OCI-LY1 (cell line): ENCODE measurements at regions not wholly inside any gene's neighbourhood (a gene's known extent, or its start where the extent isn't known, plus 50 kb on each side); places are given as distances from the start of the nearest gene placed in this dataset.

Experiments used
- H2AFZ ChIP-seq: fragments of 200-600 bp; sonication (generic), shearing (Covaris generic); 2 replicates; pipeline ENCODE4 v1.6.0; 2014; ENCODE audit warnings: antibody characterized with exemption, mild to moderate bottlenecking, low read length
- H3F3A ChIP-seq: fragments of 200-600 bp; sonication (generic), shearing (Covaris generic); 2 replicates; pipeline ENCODE4 v1.6.0; 2014; ENCODE audit warnings: mild to moderate bottlenecking, antibody characterized with exemption, low read length, moderate library complexity; ENCODE audit not compliant: insufficient read depth
- H3K27ac ChIP-seq: fragments of 200-600 bp; sonication (generic); 2 replicates; pipeline ENCODE4 v1.5.1; 2014; ENCODE audit warnings: low read length, mixed run types, mild to moderate bottlenecking, low read depth; ENCODE audit not compliant: poor library complexity, severe bottlenecking
- H3K27me3 ChIP-seq: fragments of 200-600 bp; sonication (generic); 2 replicates; pipeline ENCODE4 v1.6.0; 2014; ENCODE audit warnings: antibody characterized with exemption, mild to moderate bottlenecking, low read length, moderate library complexity; ENCODE audit not compliant: insufficient read depth
- H3K36me3 ChIP-seq: fragments of 200-600 bp; sonication (generic); 2 replicates; pipeline ENCODE4 v1.6.1; 2014; ENCODE audit warnings: mild to moderate bottlenecking, antibody characterized with exemption, low read length, moderate library complexity, mixed read lengths; ENCODE audit not compliant: insufficient read depth
- H3K4me1 ChIP-seq: fragments of 200-600 bp; sonication (generic); 2 replicates; pipeline ENCODE4 v1.5.1; 2014; ENCODE audit warnings: mild to moderate bottlenecking, low read length, moderate library complexity; ENCODE audit not compliant: insufficient read depth, severe bottlenecking
- H3K4me2 ChIP-seq: fragments of 200-600 bp; sonication (generic), shearing (Covaris generic); 2 replicates; pipeline ENCODE4 v1.6.1; 2014; ENCODE audit warnings: low read length
- H3K4me3 ChIP-seq: fragments of 200-600 bp; sonication (generic); 2 replicates; pipeline ENCODE4 v1.5.1; 2014; ENCODE audit warnings: low read length, low read depth, mild to moderate bottlenecking, mixed read lengths; ENCODE audit not compliant: poor library complexity, severe bottlenecking
- H3K79me2 ChIP-seq: fragments of 200-600 bp; shearing (Covaris generic); 2 replicates; pipeline ENCODE4 v1.6.1; 2016; ENCODE audit warnings: mixed run types, low read length, mixed read lengths; ENCODE audit not compliant: insufficient read depth
- H3K9ac ChIP-seq: fragments of 200-600 bp; sonication (generic), shearing (Covaris generic); 2 replicates; pipeline ENCODE4 v1.6.1; 2014; ENCODE audit warnings: mild to moderate bottlenecking, low read length, mixed read lengths
- H3K9me2 ChIP-seq: fragments of 200-600 bp; sonication (generic), shearing (Covaris generic); 2 replicates; pipeline ENCODE4 v1.6.1; 2014; ENCODE audit warnings: low read depth, mild to moderate bottlenecking, low read length, mixed read lengths
- H3K9me3 ChIP-seq: fragments of 200-600 bp; shearing (Covaris generic); 2 replicates; pipeline ENCODE4 v1.6.1; 2014; ENCODE audit warnings: low read length, mixed read lengths
- H4K20me1 ChIP-seq: fragments of 200-600 bp; sonication (generic), shearing (Covaris generic); 2 replicates; pipeline ENCODE4 v1.6.0; 2016; ENCODE audit warnings: mild to moderate bottlenecking, low read length; ENCODE audit not compliant: insufficient read depth
- EZH2 ChIP-seq: fragments of 200-600 bp; sonication (generic), shearing (Covaris generic); IDR thresholded peaks from 2 replicates; pipeline ENCODE4 v1.8.0; 2017; ENCODE audit warnings: borderline replicate concordance, mixed run types, mild to moderate bottlenecking, antibody characterized with exemption, low read length, moderate library complexity, mixed read lengths
- TF ChIP-seq, protein P1 (sequence below): fragments of 200-600 bp; sonication (generic), shearing (Covaris generic); IDR thresholded peaks from 2 replicates; pipeline ENCODE4 v1.5.1; 2017; ENCODE audit warnings: mild to moderate bottlenecking, antibody characterized with exemption, low read length, moderate library complexity, mixed read lengths

DNA sequence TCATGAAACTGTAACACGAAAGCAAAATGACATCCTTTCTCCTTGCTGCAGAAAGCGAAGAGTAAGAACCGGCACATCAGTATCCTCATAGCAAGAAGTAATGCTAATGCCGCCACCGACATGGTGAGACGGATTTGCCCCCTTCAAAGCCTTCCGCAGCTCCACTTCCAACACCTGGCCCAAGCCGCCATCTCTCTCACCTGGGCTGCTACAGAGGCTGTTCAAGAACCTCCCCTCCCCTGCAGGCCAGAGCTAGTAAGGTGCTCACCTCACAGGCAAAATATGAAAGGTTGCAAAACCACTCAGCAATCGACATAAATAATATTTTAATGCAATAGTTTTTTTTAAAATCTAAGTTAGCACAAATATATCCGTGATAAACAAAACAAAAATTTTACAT lies 123.9 kb upstream of the FRMD4A start:
- no peak overlapping the region for H3K4me3 ChIP-seq
- no peaks in the 10 kb centered on the region for H3F3A ChIP-seq
- H3K36me3 ChIP-seq = no peaks in the 10 kb centered on the region
- no peaks in the 10 kb centered on the region for H3K27me3 ChIP-seq
- no peaks in the 10 kb centered on the region for H3K4me1 ChIP-seq
- no peak for TF ChIP-seq EZH2
- TF ChIP-seq, protein P1, sequence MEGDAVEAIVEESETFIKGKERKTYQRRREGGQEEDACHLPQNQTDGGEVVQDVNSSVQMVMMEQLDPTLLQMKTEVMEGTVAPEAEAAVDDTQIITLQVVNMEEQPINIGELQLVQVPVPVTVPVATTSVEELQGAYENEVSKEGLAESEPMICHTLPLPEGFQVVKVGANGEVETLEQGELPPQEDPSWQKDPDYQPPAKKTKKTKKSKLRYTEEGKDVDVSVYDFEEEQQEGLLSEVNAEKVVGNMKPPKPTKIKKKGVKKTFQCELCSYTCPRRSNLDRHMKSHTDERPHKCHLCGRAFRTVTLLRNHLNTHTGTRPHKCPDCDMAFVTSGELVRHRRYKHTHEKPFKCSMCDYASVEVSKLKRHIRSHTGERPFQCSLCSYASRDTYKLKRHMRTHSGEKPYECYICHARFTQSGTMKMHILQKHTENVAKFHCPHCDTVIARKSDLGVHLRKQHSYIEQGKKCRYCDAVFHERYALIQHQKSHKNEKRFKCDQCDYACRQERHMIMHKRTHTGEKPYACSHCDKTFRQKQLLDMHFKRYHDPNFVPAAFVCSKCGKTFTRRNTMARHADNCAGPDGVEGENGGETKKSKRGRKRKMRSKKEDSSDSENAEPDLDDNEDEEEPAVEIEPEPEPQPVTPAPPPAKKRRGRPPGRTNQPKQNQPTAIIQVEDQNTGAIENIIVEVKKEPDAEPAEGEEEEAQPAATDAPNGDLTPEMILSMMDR = no peak
- H4K20me1 ChIP-seq = no peaks in the 10 kb centered on the region
- H3K9me3 ChIP-seq = no peaks in the 10 kb centered on the region
- H3K9ac ChIP-seq = no peak overlapping the region
- no peak overlapping the region for H3K27ac ChIP-seq
- no peaks in the 10 kb centered on the region for H3K9me2 ChIP-seq
- no peak overlapping the region for H2AFZ ChIP-seq
- H3K4me2 ChIP-seq = no peak overlapping the region
- H3K79me2 ChIP-seq = no peaks in the 10 kb centered on the region

DNA sequence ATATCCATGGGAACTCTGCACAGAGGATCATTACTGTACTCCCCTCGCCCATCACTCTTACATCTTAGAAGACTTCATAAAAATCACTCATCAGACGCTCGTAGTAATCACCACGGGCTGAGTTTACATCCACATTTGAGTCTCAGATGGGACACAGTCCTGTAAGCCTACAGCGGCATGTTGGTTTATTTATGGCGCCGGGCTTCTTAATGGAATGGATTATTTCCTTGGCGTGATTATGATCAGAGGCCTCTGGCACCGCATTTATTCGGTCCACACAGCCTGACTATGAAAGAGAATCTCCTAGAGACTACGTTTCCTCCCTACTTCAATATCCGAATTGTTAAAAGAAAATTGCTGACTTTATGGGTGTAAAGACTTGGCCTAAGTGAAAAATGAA lies 123.5 kb upstream of the FRMD4A start:
- Histone ChIP-seq H3K9me3 (no peaks in the 10 kb centered on the region), H3K79me2 (no peaks in the 10 kb centered on the region), H3F3A (no peaks in the 10 kb centered on the region), H3K4me1 (no peaks in the 10 kb centered on the region), H3K27ac (no peak overlapping the region), H3K27me3 (no peaks in the 10 kb centered on the region), H3K36me3 (no peaks in the 10 kb centered on the region), H3K4me3 (no peak overlapping the region), H3K9me2 (no peaks in the 10 kb centered on the region), H4K20me1 (no peaks in the 10 kb centered on the region), H3K4me2 (no peak overlapping the region), H2AFZ (no peak overlapping the region), H3K9ac (no peak overlapping the region)
- TF ChIP-seq, protein P1 = no peak
- TF ChIP-seq EZH2 = no peak

DNA sequence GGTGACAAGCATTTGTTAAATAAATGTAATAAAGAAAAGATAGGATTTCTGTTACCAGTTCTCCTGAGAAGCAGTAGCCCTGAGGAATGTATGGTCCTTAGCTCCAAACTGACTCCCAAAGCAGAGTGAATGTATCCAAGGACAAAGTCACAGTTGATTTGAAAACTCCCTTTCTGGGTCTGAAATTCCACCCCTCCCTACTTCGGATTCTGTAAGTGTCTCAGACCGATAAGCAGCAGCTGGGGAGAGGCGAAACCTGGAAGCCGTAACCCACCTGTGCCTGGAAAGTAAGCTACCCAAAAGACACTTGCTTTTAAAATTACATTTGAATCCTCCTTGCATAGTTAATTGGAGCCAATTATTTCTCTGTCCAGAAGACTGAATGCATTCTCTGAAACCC lies 122.9 kb upstream of the FRMD4A start:
- no peak overlapping the region for H2AFZ ChIP-seq
- H3K27me3 ChIP-seq = no peaks in the 10 kb centered on the region
- no peaks in the 10 kb centered on the region for H3F3A ChIP-seq
- no peak overlapping the region for H3K4me3 ChIP-seq
- H3K4me2 ChIP-seq = no peak overlapping the region
- H3K36me3 ChIP-seq = no peaks in the 10 kb centered on the region
- no peaks in the 10 kb centered on the region for H3K9me2 ChIP-seq
- H3K9ac ChIP-seq = no peak overlapping the region
- H3K4me1 ChIP-seq = no peaks in the 10 kb centered on the region
- no peak overlapping the region for H3K27ac ChIP-seq
- H3K9me3 ChIP-seq = no peaks in the 10 kb centered on the region
- H4K20me1 ChIP-seq = no peaks in the 10 kb centered on the region
- H3K79me2 ChIP-seq = no peaks in the 10 kb centered on the region
- TF ChIP-seq, protein P1 = no peak
